HG03103 (cell line): ENCODE measurements at regions not wholly inside any gene's neighbourhood (a gene's known extent, or its start where the extent isn't known, plus 50 kb on each side); places are given as distances from the start of the nearest gene placed in this dataset.
"Not testable (repeated sequence)": the region's sequence is repeated elsewhere in the genome, so short reads cannot be mapped to it uniquely, and the experiment has no call there.

ENCODE experiments used
- ATAC-seq: cut with Tn5 transposase; IDR thresholded peaks from one replicate; pipeline ENCODE4 v1.9.1; 2021; ENCODE audit warnings: low read depth; ENCODE audit not compliant: unreplicated experiment

GRCh38 chr10:7070950-7071349, 339.9 kb downstream of the SFMBT2 start:
- ATAC-seq: no peak

- ATAC-seq: no peak
Observed at GRCh38 chr10:7069706-7070105, 341.1 kb downstream of the SFMBT2 start.

- ATAC-seq: no peak
Observed at GRCh38 chr10:7056216-7056615, 354.6 kb downstream of the SFMBT2 start.

- no peak for ATAC-seq
Observed at GRCh38 chr10:7054915-7055314, 355.9 kb downstream of the SFMBT2 start.

GRCh38 chr10:7053195-7053594, 357.6 kb downstream of the SFMBT2 start:
- ATAC-seq: no peak

- ATAC-seq: not testable (repeated sequence)
Observed at GRCh38 chr10:7050024-7050423, 360.8 kb downstream of the SFMBT2 start.

GRCh38 chr10:7048061-7048460, 362.8 kb downstream of the SFMBT2 start:
- no peak for ATAC-seq

GRCh38 chr10:7046615-7047014, 364.2 kb downstream of the SFMBT2 start:
- ATAC-seq: peak; percentile 73

GRCh38 chr10:7045891-7046599, 364.8 kb downstream of the SFMBT2 start:
- ATAC-seq: peak; percentile 80

- no peak for ATAC-seq
Observed at GRCh38 chr10:7043055-7043653, 367.7 kb downstream of the SFMBT2 start.

- ATAC-seq: no peak
Observed at GRCh38 chr10:7042419-7043054, 368.3 kb downstream of the SFMBT2 start.

- no peak for ATAC-seq
Observed at GRCh38 chr10:7042000-7042399, 368.8 kb downstream of the SFMBT2 start.

GRCh38 chr10:7040681-7041080, 370.2 kb downstream of the SFMBT2 start:
- ATAC-seq: no peak

- ATAC-seq: no peak
Observed at GRCh38 chr10:7039859-7040258, 371.0 kb downstream of the SFMBT2 start.

GRCh38 chr10:7038416-7038815, 372.4 kb downstream of the SFMBT2 start:
- ATAC-seq: no peak

GRCh38 chr10:7037434-7037833, 373.4 kb downstream of the SFMBT2 start:
- ATAC-seq: not testable (repeated sequence)

GRCh38 chr10:7036951-7037350, 373.9 kb downstream of the SFMBT2 start:
- ATAC-seq: no peak

- no peak for ATAC-seq
Observed at GRCh38 chr10:7035126-7035761, 375.6 kb downstream of the SFMBT2 start.

- no peak for ATAC-seq
Observed at GRCh38 chr10:7033031-7033430, 377.8 kb downstream of the SFMBT2 start.

GRCh38 chr10:7030134-7030855, 380.5 kb downstream of the SFMBT2 start:
- no peak for ATAC-seq

- ATAC-seq: no peak
Observed at GRCh38 chr10:7029672-7030071, 381.2 kb downstream of the SFMBT2 start.
